GM18499 (cell line): ENCODE measurements at regions not wholly inside any gene's neighbourhood (a gene's known extent, or its start where the extent isn't known, plus 50 kb on each side); places are given as distances from the start of the nearest gene placed in this dataset.

Source experiments
- ATAC-seq: cut with Tn5 transposase; IDR thresholded peaks from one replicate; pipeline ENCODE4 v1.9.1; 2021; ENCODE audit warnings: moderate number of reproducible peaks; ENCODE audit not compliant: insufficient read depth, unreplicated experiment

GRCh38 chr6:106886081-106886843 is 88.3 kb downstream of the CD24 start:
- ATAC-seq, result no peak

DNA sequence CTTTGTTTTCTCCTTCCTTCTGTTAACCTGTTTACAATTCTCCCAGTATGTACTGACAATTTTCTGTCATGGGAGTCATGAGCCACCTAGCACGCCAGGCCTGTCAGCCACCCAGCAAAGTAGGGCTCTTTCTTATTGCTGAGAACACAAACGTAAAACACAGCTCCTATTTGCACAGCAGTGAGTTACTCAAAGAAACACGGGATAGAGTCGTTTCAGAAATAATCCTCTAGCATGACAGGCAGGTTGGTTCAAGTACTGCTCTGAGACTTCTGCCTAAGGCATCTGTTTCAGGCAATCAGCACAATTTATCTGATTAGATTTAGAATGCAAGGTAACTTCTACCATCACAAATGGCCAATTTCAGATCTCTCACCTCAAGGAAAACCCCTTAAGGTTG is 88.8 kb downstream of the CD24 start:
- no peak for ATAC-seq

DNA sequence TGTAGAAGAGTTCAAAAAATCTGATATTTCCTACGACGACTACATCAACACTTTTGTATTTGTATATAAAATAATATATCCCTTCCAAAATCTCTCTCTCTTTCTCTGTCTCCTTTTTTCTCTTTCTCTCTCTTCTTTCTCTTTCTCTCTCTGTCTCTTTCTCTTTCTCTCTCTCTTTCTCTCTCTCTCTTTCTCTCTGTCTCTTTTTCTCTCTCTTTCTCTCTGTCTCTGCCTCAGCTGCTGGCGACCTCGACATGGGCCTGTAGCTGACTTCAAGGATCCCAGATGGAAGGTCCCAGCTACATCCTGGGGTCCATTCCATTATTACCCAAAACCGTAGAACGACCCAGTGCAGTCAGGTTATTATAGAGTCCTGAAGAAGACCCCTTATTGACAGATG is 90.0 kb downstream of the CD24 start:
- no peak for ATAC-seq

GRCh38 chr6:106883808-106884262 is 90.7 kb downstream of the CD24 start:
- ATAC-seq, result no peak

GRCh38 chr6:106882601-106883518 is 91.7 kb downstream of the CD24 start:
- ATAC-seq, result no peak

GRCh38 chr6:106882138-106882537 is 92.4 kb downstream of the CD24 start:
- no peak for ATAC-seq

DNA sequence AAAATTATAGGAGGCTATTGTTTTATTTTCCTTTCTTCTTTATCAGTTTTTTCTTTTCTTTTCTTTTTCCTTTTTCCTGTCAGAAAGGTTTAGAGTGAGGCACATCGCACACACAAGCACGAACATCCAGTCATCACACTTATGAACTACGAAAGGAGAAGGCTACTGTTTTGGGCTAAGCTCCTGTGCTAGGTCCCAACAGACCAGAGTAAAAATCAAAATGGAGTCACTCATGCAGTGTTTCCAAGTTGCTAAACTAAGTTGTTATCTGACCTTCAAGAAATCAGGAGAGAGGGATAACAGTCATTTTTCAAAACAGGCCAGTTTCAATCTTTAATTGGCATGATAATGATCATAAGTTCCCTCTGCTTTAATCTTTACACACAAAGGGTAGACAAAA is 93.6 kb downstream of the CD24 start:
- ATAC-seq, result no peak

DNA sequence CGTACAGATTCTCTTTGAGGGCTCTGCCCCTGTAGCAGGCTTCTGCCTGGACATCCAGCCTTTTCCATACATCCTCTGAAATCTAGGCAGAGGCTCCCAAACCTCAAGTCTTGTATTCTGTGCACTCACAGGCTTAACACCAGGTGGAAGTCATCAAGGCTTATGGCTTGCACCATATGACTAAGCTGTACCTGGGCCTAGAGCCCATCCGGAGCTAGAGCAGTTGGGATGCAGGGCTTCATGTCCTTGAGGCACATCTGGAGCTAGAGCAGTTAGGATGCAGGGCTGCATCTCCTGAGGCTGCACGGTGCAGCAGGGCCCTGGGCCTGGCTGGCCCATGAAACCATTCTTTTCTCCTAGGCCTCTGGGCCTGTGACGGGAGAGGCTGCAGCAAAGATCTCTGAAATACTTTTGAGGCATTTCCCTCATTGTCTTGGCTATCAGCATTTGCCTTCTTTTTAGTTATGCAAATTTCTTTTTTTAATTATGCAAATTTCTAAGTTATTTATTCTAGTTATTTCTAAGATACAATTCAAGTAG is 98.7 kb downstream of the CD24 start:
- no peak for ATAC-seq

- ATAC-seq, result no peak
Measured at GRCh38 chr6:106874481-106874880, 100.0 kb downstream of the CD24 start.

DNA sequence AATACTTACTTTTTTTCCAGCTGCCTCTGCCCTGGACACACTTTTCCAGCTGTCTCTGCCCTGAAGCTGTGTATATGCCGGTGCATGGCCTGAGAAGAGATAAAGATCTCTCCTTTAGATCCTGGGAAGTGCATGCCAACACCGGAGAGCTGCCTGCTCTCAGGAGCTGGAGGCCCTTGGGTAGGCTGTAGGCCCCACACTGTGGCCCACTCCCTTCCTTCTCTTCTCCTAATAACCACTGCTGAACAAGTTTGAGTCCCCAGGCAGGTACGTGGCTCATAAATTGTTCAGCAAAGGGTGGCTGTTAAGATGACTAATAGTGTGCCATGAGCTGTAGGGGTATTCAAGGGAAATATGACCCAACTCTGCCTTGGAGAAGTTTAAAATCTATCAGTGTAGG is 102.5 kb downstream of the CD24 start:
- no peak for ATAC-seq

DNA sequence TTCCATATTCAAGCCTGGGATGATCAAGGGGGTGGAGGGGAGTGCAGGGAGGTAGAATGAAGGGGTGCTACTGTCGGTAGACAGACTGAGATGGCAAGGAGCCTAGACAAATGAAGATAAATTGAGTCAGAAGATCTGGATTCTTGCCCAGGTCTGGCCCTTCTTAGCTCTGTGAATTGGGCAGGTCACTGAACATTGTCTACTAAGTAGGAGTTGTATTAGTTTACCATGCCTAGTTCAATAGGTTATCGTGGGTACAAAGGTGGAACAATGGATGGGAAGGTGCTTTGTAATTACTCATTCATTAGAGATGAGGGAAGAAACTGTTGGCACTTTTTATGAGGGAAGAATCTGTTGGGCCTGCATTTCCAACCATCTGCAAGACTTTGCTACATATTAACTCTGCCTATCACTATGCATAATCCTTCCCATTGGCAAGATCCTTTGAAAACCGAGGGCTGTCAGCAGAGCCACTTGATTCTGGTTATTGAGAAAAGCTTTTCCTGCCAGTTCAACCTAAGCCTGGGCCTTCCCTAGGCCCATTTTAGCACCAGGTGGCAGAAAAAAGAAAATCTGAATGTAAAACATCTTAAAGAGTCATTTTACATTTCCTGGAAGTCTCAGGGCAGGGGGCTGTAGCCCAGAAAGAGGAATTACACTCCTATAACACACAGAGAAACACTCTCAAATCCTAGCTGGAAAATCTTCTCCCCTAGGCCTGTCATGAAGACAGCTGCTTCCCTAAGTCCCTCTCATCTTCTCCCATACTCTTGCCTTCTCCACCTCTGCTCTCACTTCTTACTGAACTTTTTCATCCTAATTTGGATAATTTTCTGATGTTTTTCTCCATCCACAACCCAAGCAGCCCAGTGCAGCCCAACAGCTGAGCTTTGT is 103.5 kb downstream of the CD24 start:
- ATAC-seq, result no peak

GRCh38 chr6:106870069-106870468 is 104.5 kb downstream of the CD24 start:
- ATAC-seq, result no peak

DNA sequence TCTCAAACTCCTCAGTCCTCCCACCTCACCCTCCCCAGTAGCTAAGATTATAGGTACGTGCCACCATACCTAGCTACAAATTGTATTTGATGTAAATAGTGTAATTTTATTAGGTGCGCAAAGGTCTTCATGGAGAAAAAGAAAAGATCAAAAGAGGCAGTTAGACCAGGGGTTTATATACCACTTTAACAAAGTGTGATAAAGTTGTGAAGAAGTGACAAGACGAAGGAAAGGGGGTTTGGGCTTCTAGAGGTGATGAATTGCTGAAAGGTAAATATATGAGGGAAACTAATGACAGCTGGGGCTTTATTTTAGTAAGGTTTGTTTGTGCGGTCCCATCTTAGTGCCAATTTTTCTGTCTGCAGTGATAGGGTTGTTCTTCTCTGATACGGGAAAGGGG is 105.3 kb downstream of the CD24 start:
- no peak for ATAC-seq

- no peak for ATAC-seq
Measured at GRCh38 chr6:106866875-106867658, 107.5 kb downstream of the CD24 start.

DNA sequence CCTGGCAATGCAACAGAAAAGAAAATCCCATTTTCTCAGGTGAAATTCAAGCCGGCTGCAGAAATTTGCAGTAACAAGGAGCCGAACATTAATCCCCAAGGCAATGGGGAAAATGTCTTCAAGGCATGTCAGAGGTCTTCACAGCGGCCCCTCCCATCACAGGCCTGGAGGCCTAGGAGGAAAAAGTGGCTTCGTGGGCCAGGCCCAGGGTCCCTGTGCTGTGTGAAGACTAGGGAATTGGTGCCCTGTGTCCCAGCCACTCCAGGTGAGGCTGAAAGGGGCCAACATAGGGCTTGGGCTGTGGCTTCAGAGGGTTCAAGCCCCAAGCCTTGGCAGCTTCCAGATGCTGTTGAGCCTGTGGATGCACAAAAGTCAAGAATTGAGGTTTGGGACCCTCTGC is 111.7 kb downstream of the CD24 start:
- no peak for ATAC-seq

DNA sequence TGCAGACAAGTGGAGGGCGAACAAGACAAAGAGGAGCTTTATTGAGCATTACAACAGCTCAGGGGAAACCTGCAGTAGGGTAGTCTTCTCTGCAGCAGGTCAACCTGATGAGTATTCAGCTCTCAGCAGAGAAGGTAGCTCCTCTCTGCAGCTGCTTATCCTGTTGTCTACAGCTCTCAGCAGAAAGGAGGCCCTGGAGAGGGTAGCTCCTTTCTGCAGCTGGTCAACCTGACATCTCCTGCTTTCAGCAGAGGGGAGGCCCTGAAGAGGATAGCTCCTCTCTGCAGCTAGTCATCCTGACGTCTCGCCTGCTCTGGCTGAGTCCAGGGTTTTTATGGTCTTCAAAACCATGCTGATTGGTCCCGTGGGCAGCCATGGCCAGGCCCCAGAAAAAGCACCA is 113.6 kb downstream of the CD24 start:
- no peak for ATAC-seq

DNA sequence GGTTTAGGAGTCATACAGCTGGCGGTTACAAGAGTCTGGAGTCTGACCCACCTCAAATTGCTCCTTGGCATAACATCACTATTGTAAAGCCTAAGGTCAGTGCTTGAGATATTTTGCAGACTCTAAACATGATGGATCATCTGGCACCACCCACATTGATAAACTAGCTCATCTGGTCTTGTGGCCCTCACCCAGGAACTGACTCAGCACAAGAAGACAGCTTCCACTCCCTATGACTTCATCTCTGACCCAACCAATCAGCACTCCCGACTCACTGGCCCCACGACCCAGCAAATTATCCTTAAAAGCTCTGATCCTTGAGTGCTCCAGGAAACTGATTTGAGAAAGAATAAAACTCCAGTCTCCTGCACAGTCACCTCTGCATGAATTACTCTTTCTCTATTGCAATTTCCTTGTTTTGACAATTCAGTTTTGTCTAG is 115.9 kb downstream of the CD24 start:
- no peak for ATAC-seq

GRCh38 chr6:106857771-106858652 is 116.5 kb downstream of the CD24 start:
- ATAC-seq, result no peak
